GM23248 (cell line): ENCODE measurements at regions not wholly inside any gene's neighbourhood (a gene's known extent, or its start where the extent isn't known, plus 50 kb on each side); places are given as distances from the start of the nearest gene placed in this dataset.

ENCODE experiments used
- EZH2 ChIP-seq: fragments of 200-600 bp; sonication (generic); IDR thresholded peaks from 2 replicates; pipeline ENCODE4 v1.6.1; 2018; ENCODE audit warnings: antibody characterized with exemption, mild to moderate bottlenecking; ENCODE audit not compliant: insufficient read depth, poor library complexity, severe bottlenecking
- EZH2phosphoT487 ChIP-seq: fragments of 200-600 bp; sonication (generic); IDR thresholded peaks from 2 replicates; pipeline ENCODE4 v1.6.1; 2018; ENCODE audit warnings: antibody characterized with exemption, moderate library complexity, mild to moderate bottlenecking, low read depth; ENCODE audit not compliant: insufficient read depth

DNA sequence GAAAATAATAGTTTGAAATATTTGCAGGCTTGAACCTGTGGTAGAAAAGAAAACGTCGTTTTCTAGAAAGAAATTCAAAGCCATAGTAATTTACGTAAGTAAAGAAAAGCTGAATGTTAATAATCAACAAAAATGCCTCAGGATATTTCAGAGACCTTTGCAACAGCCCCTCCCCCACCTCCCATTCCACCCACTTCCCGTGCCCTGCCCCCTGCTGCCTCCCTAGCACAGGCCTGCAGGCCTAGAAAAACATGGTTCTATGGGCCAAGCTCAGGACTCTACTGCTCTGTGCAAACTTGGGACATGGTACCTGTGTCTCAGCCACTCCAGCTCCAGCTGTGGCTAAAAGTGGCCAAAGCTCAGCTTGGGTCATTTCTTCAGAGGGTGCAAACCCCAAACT, 223.4 kb upstream of the RBMY1B start:
- TF ChIP-seq EZH2, result no peak
- TF ChIP-seq EZH2phosphoT487, result no peak
